ENCODE measurements at regions not wholly inside any gene's neighbourhood (a gene's known extent, or its start where the extent isn't known, plus 50 kb on each side); places are given as distances from the start of the nearest gene placed in this dataset.

GRCh38 chr20:4559906-4560305 lies 126.3 kb upstream of the PRNP start:
- no peak for DNase-seq
- TF ChIP-seq POLR2A (IDR thresholded peaks at IDR 0.05; ENCODE audit: low read length) (no peak), GATA1 (IDR thresholded peaks at IDR 0.05; ENCODE audit: low read depth, low read length) (no peak)

- no peak for DNase-seq
- TF ChIP-seq GATA1 (IDR thresholded peaks at IDR 0.05; ENCODE audit: low read depth, low read length) (no peak), POLR2A (IDR thresholded peaks at IDR 0.05; ENCODE audit: low read length) (no peak)
Observed at GRCh38 chr20:4559106-4559505, 127.2 kb upstream of the PRNP start.

DNA sequence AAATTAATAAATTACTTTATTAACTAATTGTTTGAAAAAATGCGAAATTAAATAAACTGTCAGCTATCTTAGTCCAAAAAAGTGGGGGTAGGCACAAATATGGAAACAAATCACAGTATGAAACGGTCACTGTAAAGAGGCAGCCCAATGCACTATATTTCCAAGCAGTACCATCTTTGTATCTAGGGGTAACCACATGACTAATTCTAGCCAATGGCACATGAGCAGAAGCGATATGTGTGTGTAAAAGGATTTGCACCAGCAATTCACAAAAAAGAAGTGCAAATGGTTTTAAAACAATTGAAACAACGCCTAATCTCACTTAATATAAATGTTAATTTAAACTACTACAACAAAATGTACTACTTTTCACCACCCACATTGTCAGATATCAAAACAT lies 129.5 kb upstream of the PRNP start:
- DNase-seq, result no peak

GRCh38 chr20:4555188-4555890 lies 130.9 kb upstream of the PRNP start:
- TF ChIP-seq GATA1 (IDR thresholded peaks at IDR 0.05; ENCODE audit: low read depth, low read length) (no peak), POLR2A (IDR thresholded peaks at IDR 0.05; ENCODE audit: low read length) (no peak)
- no peak for DNase-seq

More for the DNA sequence above, 129.5 kb upstream of the PRNP start:
- no peak for TF ChIP-seq POLR2A (IDR thresholded peaks at IDR 0.05; ENCODE audit: low read length)
- TF ChIP-seq GATA1 (IDR thresholded peaks at IDR 0.05; ENCODE audit: low read depth, low read length), result no peak

GRCh38 chr20:4554346-4554745 lies 131.9 kb upstream of the PRNP start:
- no peak for TF ChIP-seq GATA1 (IDR thresholded peaks at IDR 0.05; ENCODE audit: low read depth, low read length)
- no peak for TF ChIP-seq POLR2A (IDR thresholded peaks at IDR 0.05; ENCODE audit: low read length)
- DNase-seq, result no peak

DNA sequence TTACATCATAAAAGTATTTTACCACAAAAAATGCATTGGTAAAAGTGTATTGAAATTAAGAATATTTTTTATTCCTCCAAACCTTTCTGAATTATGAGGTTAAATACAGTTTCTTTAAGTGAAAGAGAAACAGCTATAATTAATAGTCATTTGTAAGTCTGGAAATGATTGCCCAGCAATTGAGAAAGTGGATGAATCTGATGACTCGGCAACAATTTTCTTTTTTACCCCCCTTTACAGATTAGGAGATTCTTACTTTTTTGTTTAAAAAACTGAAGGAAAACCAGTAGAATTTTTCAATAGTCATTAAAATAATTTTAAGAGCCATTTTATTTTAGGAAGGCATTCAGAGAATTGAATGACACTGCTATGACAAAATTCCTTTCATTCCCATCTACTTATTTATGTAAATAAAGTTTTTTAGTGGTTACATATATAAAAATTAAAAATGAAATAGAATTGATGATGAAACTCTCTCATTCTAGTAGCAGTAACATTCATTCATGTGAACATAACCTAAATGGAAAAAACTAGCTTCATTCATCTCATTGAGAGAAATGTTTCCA lies 134.1 kb upstream of the PRNP start:
- no peak for DNase-seq
- TF ChIP-seq POLR2A (IDR thresholded peaks at IDR 0.05; ENCODE audit: low read length) (no peak), GATA1 (IDR thresholded peaks at IDR 0.05; ENCODE audit: low read depth, low read length) (no peak)

- no peak for DNase-seq
- TF ChIP-seq GATA1 (IDR thresholded peaks at IDR 0.05; ENCODE audit: low read depth, low read length), result no peak
- no peak for TF ChIP-seq POLR2A (IDR thresholded peaks at IDR 0.05; ENCODE audit: low read length)
Observed at GRCh38 chr20:4550740-4551139, 135.5 kb upstream of the PRNP start.

- no peak for DNase-seq
Observed at GRCh38 chr20:4549711-4550259, 136.5 kb upstream of the PRNP start.

DNA sequence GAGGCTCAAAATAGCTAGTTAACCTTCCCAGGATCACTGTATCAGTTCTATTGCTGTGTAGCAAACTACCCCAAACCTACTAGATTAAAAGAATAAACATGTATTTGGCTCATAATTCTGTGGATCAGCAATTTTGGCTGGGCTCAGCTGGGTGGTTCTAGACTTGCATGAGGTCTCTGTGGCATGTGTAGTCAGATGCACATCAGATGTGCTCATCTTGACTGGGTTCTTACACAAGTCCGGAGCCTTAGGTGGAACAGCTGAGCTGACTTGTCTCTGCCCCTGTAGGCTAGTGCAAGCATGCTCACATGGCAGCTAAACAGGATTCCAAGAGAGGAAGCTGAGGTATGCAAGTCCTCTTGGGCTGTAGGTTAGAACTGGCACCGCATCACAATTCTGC lies 137.7 kb upstream of the PRNP start:
- DNase-seq, result no peak
- TF ChIP-seq GATA1 (IDR thresholded peaks at IDR 0.05; ENCODE audit: low read depth, low read length), result no peak
- TF ChIP-seq POLR2A (IDR thresholded peaks at IDR 0.05; ENCODE audit: low read length), result no peak

More at GRCh38 chr20:4549711-4550259, 136.5 kb upstream of the PRNP start:
- no peak for TF ChIP-seq GATA1 (IDR thresholded peaks at IDR 0.05; ENCODE audit: low read depth, low read length)
- TF ChIP-seq POLR2A (IDR thresholded peaks at IDR 0.05; ENCODE audit: low read length), result no peak

GRCh38 chr20:4546786-4547185 lies 139.5 kb upstream of the PRNP start:
- no peak for DNase-seq
- no peak for TF ChIP-seq GATA1 (IDR thresholded peaks at IDR 0.05; ENCODE audit: low read depth, low read length)
- no peak for TF ChIP-seq POLR2A (IDR thresholded peaks at IDR 0.05; ENCODE audit: low read length)

- no peak for DNase-seq
- no peak for TF ChIP-seq POLR2A (IDR thresholded peaks at IDR 0.05; ENCODE audit: low read length)
- TF ChIP-seq GATA1 (IDR thresholded peaks at IDR 0.05; ENCODE audit: low read depth, low read length), result no peak
Observed at GRCh38 chr20:4546342-4546741, 139.9 kb upstream of the PRNP start.

DNA sequence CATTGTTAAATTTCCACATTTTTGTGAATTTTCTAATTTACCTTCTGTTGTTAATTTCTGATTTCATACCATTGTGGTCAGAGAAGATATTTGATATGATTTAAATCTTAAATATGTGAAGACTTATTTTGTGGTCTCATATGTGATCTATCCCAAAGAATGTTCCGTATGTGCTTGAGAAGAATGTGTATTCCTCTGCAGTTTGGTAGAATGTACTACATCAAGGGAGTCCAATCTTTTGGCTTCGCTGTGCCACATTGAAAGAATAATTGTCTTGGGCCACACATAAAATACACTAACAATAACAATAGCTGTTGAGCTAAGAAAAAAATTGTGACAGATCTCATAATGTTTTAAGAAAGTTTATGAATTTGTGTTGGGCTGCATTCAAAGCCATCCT lies 140.7 kb upstream of the PRNP start:
- no peak for DNase-seq
- TF ChIP-seq POLR2A (IDR thresholded peaks at IDR 0.05; ENCODE audit: low read length) (no peak), GATA1 (IDR thresholded peaks at IDR 0.05; ENCODE audit: low read depth, low read length) (no peak)

- no peak for TF ChIP-seq GATA1 (IDR thresholded peaks at IDR 0.05; ENCODE audit: low read depth, low read length)
- no peak for TF ChIP-seq POLR2A (IDR thresholded peaks at IDR 0.05; ENCODE audit: low read length)
- DNase-seq, result no peak
Observed at GRCh38 chr20:4544765-4545164, 141.5 kb upstream of the PRNP start.

DNA sequence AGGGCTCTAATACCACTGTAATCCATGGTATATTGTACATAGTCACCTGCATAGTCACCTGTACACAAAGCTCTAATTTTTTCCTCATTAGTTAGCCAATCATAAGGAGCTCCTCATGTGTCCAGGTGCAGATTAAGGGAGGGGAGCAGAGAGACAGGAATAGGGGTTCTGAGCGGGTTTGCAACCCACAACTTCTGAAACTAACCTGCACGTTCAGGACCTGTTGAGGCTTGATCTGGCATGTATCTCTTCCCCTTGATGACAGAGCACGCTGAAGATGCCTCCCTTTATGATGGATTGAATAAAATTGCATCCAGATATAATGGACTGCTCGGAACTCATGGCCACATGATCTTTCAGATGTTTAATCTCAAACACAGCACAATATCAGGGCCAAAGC lies 144.0 kb upstream of the PRNP start:
- no peak for TF ChIP-seq POLR2A (IDR thresholded peaks at IDR 0.05; ENCODE audit: low read length)
- TF ChIP-seq GATA1 (IDR thresholded peaks at IDR 0.05; ENCODE audit: low read depth, low read length), result no peak
- DNase-seq, result no peak

GRCh38 chr20:4534315-4534714 lies 151.9 kb upstream of the PRNP start:
- no peak for DNase-seq
- TF ChIP-seq POLR2A (IDR thresholded peaks at IDR 0.05; ENCODE audit: low read length) (no peak), GATA1 (IDR thresholded peaks at IDR 0.05; ENCODE audit: low read depth, low read length) (no peak)

All from erythroblast (primary cell).